Spleen (tissue), 7 donors: ENCODE measurements at regions not wholly inside any gene's neighbourhood (a gene's known extent, or its start where the extent isn't known, plus 50 kb on each side); places are given as distances from the start of the nearest gene placed in this dataset.

Experiments used
- CTCF ChIP-seq, 11 experiments: fragments of 200-600 bp in 7 of 11; fragments of 450-650 bp in 4 of 11; sonication (generic) in 4 of 11; IDR thresholded peaks in 8 of 11; conservative IDR thresholded peaks in 3 of 11; 1 replicate in 7 of 11; 2 replicates in 4 of 11; pipeline versions ENCODE4 v1.4.0 to v1.8.0; 2016 to 2021; ENCODE audit warnings: antibody characterized with exemption in 11 of 11, inconsistent platforms in 4 of 11, mild to moderate bottlenecking in 1 of 11
- POLR2A ChIP-seq, 3 donors: fragments of 450-650 bp; IDR thresholded peaks; one replicate each; pipeline ENCODE4 v1.5.1; 2017; ENCODE audit warnings: antibody characterized with exemption in 3 of 3, mild to moderate bottlenecking in 1 of 3
- POLR2AphosphoS5 ChIP-seq, 3 donors: sonication (generic); formaldehyde crosslinking; IDR thresholded peaks; one replicate each; pipeline ENCODE4 v1.5.1; 2017; ENCODE audit warnings: antibody characterized with exemption in 3 of 3
- donor health status: DM: no; HTN: no; CAD: no; lungs with moderate emphysema.
- donor health status: DM: no; HTN: no; CAD: no.
- donor health status: DM: no; HTN: no; CAD: no.

GRCh38 chr14:85280074-85280473 lies 249.9 kb upstream of the FLRT2 start:
- TF ChIP-seq POLR2A (IDR thresholded peaks at IDR 0.05) (no peak), POLR2AphosphoS5 (IDR thresholded peaks at IDR 0.05) (no peak), CTCF (IDR thresholded peaks at IDR 0.05 in 8 of 11, conservative IDR thresholded peaks at IDR 0.05 in 3 of 11) (no peak)
